ENCODE measurements at regions not wholly inside any gene's neighbourhood (a gene's known extent, or its start where the extent isn't known, plus 50 kb on each side); places are given as distances from the start of the nearest gene placed in this dataset.

- no peak overlapping the region for H3K4me3 Mint-ChIP-seq
- H3K36me3 Mint-ChIP-seq, result no peaks in the 10 kb centered on the region
- TF ChIP-seq, protein P1, sequence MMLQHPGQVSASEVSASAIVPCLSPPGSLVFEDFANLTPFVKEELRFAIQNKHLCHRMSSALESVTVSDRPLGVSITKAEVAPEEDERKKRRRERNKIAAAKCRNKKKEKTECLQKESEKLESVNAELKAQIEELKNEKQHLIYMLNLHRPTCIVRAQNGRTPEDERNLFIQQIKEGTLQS (CRISPR knock-in tag; conservative IDR thresholded peaks at IDR 0.05), result no peak
- TF ChIP-seq AR (CRISPR knock-in tag; IDR thresholded peaks at IDR 0.05) (no peak), FOXJ3 (CRISPR knock-in tag; IDR thresholded peaks at IDR 0.05; ENCODE audit: borderline replicate concordance) (no peak), ATF1 (CRISPR knock-in tag; IDR thresholded peaks at IDR 0.05) (no peak), SP1 (CRISPR knock-in tag; conservative IDR thresholded peaks at IDR 0.05) (no peak), FOXK1 (CRISPR knock-in tag; IDR thresholded peaks at IDR 0.05) (no peak), ZNF416 (CRISPR knock-in tag; IDR thresholded peaks at IDR 0.05) (no peak)
- TF ChIP-seq, protein P2, sequence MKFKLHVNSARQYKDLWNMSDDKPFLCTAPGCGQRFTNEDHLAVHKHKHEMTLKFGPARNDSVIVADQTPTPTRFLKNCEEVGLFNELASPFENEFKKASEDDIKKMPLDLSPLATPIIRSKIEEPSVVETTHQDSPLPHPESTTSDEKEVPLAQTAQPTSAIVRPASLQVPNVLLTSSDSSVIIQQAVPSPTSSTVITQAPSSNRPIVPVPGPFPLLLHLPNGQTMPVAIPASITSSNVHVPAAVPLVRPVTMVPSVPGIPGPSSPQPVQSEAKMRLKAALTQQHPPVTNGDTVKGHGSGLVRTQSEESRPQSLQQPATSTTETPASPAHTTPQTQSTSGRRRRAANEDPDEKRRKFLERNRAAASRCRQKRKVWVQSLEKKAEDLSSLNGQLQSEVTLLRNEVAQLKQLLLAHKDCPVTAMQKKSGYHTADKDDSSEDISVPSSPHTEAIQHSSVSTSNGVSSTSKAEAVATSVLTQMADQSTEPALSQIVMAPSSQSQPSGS (CRISPR knock-in tag; IDR thresholded peaks at IDR 0.05; ENCODE audit: borderline replicate concordance, low read depth), result no peak
- no peak for DNase-seq (ENCODE audit: low spot score)
- ATAC-seq, result no peak
- no peaks in the 10 kb centered on the region; the same call in 1 of the 2 replicates for H3K27me3 Mint-ChIP-seq (ENCODE audit: low read depth)
- POLR2A ChIA-PET, result no interaction called here
- peaks cover 8% of the 10 kb centered on the region for H3K9me3 Mint-ChIP-seq
- H3K27ac Mint-ChIP-seq, result no peak overlapping the region
- H3K4me1 Mint-ChIP-seq, result 0 out of 2 replicates have a peak, but pooled peaks cover 3% of the 10 kb centered on the region
- CTCF ChIA-PET, result interaction anchor here (0.6 to 1.9 kb wide), 2 partner anchors 16 to 40 kb away, joined by 3 to 8 read pairs; no protein-coding TSS in a partner anchor
Observed at GRCh38 chr17:77756846-77757560, 201.5 kb upstream of the TNRC6C start.

- ATAC-seq, result no peak
- Mint-ChIP-seq H3K9me3 (peaks cover 8% of the 10 kb centered on the region), H3K4me1 (peaks cover 6% of the 10 kb centered on the region), H3K27ac (no peak overlapping the region), H3K27me3 (ENCODE audit: low read depth) (no peaks in the 10 kb centered on the region; the same call in 1 of the 2 replicates), H3K4me3 (no peak overlapping the region), H3K36me3 (no peaks in the 10 kb centered on the region)
- TF ChIP-seq GABPB1 (CRISPR knock-in tag; IDR thresholded peaks at IDR 0.05) (no peak), GRHL2 (CRISPR knock-in tag; IDR thresholded peaks at IDR 0.05; ENCODE audit: insufficient replicate concordance, severe bottlenecking) (no peak)
- no peak for DNase-seq (ENCODE audit: low spot score)
- CTCF ChIA-PET, result interaction anchor here (1.9 kb wide), 1 partner anchor 16 kb away, joined by 8 read pairs; no protein-coding TSS in a partner anchor
- POLR2A ChIA-PET, result no interaction called here
Observed at GRCh38 chr17:77757561-77757898, 201.0 kb upstream of the TNRC6C start.

DNA sequence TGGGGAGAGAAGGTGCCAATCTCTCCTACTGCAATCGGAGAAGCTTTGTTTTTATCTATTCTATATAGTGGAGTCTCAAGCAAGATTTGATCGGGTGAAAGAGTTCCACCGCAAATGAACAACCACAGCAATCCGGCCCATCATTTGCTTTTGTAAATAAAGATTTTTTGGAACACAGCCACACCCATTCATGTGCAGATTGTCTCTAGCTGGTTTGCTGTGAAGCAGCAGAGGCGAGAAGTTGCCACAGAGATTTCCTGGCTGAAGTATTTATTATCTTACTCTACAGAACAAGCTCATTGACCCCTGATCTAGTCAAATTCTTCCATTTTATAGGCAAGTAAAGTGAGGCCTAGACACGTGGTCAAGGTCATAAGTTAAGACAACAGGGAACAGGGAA is 195.5 kb upstream of the TNRC6C start:
- no peak overlapping the region for H3K4me3 Mint-ChIP-seq
- no peak for DNase-seq (ENCODE audit: low spot score)
- no peaks in the 10 kb centered on the region for H3K9me3 Mint-ChIP-seq
- no peak for ATAC-seq
- H3K27me3 Mint-ChIP-seq (ENCODE audit: low read depth), result no peaks in the 10 kb centered on the region
- ChIA-PET POLR2A (no interaction called here), CTCF (interaction anchor here (0.6 to 1.7 kb wide), 10 partner anchors 8 to 815 kb away, joined by 3 to 9 read pairs (median 3); no protein-coding TSS in a partner anchor)
- TF ChIP-seq SMAD4 (CRISPR knock-in tag; IDR thresholded peaks at IDR 0.05) (no peak), ZNF219 (CRISPR knock-in tag; IDR thresholded peaks at IDR 0.05; ENCODE audit: borderline replicate concordance) (no peak), ZNF425 (CRISPR knock-in tag; conservative IDR thresholded peaks at IDR 0.05) (no peak), CREB1 (CRISPR knock-in tag; IDR thresholded peaks at IDR 0.05) (no peak), ZBTB21 (CRISPR knock-in tag; IDR thresholded peaks at IDR 0.05; ENCODE audit: borderline replicate concordance) (no peak), ZNF396 (CRISPR knock-in tag; IDR thresholded peaks at IDR 0.05; ENCODE audit: borderline replicate concordance) (no peak), IRF1 (CRISPR knock-in tag; IDR thresholded peaks at IDR 0.05) (no peak), FOXJ3 (CRISPR knock-in tag; IDR thresholded peaks at IDR 0.05; ENCODE audit: borderline replicate concordance) (no peak), ZNF423 (CRISPR knock-in tag; IDR thresholded peaks at IDR 0.05) (no peak)
- TF ChIP-seq, protein P3, sequence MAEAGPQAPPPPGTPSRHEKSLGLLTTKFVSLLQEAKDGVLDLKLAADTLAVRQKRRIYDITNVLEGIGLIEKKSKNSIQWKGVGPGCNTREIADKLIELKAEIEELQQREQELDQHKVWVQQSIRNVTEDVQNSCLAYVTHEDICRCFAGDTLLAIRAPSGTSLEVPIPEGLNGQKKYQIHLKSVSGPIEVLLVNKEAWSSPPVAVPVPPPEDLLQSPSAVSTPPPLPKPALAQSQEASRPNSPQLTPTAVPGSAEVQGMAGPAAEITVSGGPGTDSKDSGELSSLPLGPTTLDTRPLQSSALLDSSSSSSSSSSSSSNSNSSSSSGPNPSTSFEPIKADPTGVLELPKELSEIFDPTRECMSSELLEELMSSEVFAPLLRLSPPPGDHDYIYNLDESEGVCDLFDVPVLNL (CRISPR knock-in tag; IDR thresholded peaks at IDR 0.05; ENCODE audit: borderline replicate concordance, low read depth), result no peak
- TF ChIP-seq, protein P4, sequence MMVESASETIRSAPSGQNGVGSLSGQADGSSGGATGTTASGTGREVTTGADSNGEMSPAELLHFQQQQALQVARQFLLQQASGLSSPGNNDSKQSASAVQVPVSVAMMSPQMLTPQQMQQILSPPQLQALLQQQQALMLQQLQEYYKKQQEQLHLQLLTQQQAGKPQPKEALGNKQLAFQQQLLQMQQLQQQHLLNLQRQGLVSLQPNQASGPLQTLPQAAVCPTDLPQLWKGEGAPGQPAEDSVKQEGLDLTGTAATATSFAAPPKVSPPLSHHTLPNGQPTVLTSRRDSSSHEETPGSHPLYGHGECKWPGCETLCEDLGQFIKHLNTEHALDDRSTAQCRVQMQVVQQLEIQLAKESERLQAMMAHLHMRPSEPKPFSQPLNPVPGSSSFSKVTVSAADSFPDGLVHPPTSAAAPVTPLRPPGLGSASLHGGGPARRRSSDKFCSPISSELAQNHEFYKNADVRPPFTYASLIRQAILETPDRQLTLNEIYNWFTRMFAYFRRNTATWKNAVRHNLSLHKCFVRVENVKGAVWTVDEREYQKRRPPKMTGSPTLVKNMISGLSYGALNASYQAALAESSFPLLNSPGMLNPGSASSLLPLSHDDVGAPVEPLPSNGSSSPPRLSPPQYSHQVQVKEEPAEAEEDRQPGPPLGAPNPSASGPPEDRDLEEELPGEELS (CRISPR knock-in tag; IDR thresholded peaks at IDR 0.05), result no peak
- no peaks in the 10 kb centered on the region for H3K36me3 Mint-ChIP-seq
- peaks cover 20% of the 10 kb centered on the region for H3K4me1 Mint-ChIP-seq
- no peak overlapping the region for H3K27ac Mint-ChIP-seq

Data from WTC11 (cell line).